HEK293 (cell line): ENCODE measurements at regions not wholly inside any gene's neighbourhood (a gene's known extent, or its start where the extent isn't known, plus 50 kb on each side); places are given as distances from the start of the nearest gene placed in this dataset.

Experiments used
- CTCF ChIA-PET: fragments of 350-600 bp; formaldehyde crosslinking; extraction: SDS; loops from one replicate; lab custom pipeline; 2021; ENCODE audit warnings: antibody characterized with exemption; lab: Yijun Ruan, JAX
- POLR2A ChIA-PET: fragments of 300-600 bp; formaldehyde crosslinking; extraction: SDS; loops from one replicate; lab custom pipeline; 2020; ENCODE audit warnings: antibody characterized with exemption, inconsistent platforms; lab: Yijun Ruan, JAX
- H3K27ac ChIP-seq: fragments of 200-500 bp; sonication (Bioruptor generic); 2 replicates; pipeline ENCODE4 v1.5.1; 2014; ENCODE audit warnings: low read depth, low read length, control low read depth, inconsistent platforms; ENCODE audit errors: extremely low read depth
- H3K36me3 ChIP-seq, 2 experiments: fragments of 200-500 bp in 1 of 2; sonication (Bioruptor generic) in 1 of 2; 1 replicate in 1 of 2; 2 replicates in 1 of 2; pipeline ENCODE4 v1.5.1; 2014 to 2017; ENCODE audit warnings: inconsistent platforms in 2 of 2, low read length in 2 of 2; ENCODE audit not compliant: control insufficient read depth in 2 of 2, insufficient read depth in 1 of 2
- H3K4me1 ChIP-seq: fragments of 200-500 bp; sonication (Bioruptor generic); 2 replicates; pipeline ENCODE4 v1.5.1; 2014; ENCODE audit warnings: mild to moderate bottlenecking, low read length, inconsistent platforms; ENCODE audit not compliant: control insufficient read depth, insufficient read depth
- H3K4me3 ChIP-seq: 2 replicates; pipeline ENCODE4 v1.5.1; 2011; ENCODE audit warnings: low read depth, mild to moderate bottlenecking, control low read depth, low read length, moderate library complexity
- H3K9me3 ChIP-seq: fragments of 200-500 bp; sonication (Bioruptor generic); 2 replicates; pipeline ENCODE4 v1.5.1; 2014; ENCODE audit warnings: low read depth, low read length, inconsistent platforms; ENCODE audit not compliant: control insufficient read depth, insufficient read depth
- BCL11A ChIP-seq: fragments of 450-650 bp; formaldehyde crosslinking; IDR thresholded peaks from 2 replicates; pipeline ENCODE4 v1.5.1; 2016; ENCODE audit warnings: low read depth, missing biosample characterization, missing genetic modification characterization
- ELK4 ChIP-seq: IDR thresholded peaks from 2 replicates; pipeline ENCODE4 v1.6.1; 2011; ENCODE audit warnings: mild to moderate bottlenecking, low read depth, low read length, borderline replicate concordance
- GFI1B ChIP-seq: fragments of 450-650 bp; formaldehyde crosslinking; IDR thresholded peaks from 2 replicates; pipeline ENCODE4 v1.5.1; 2016; ENCODE audit warnings: missing biosample characterization, missing genetic modification characterization
- GLIS1 ChIP-seq: fragments of 450-650 bp; formaldehyde crosslinking; IDR thresholded peaks from 2 replicates; pipeline ENCODE4 v1.5.1; 2016; ENCODE audit warnings: missing biosample characterization, missing genetic modification characterization
- HOXA7 ChIP-seq: sonication (generic); formaldehyde crosslinking; IDR thresholded peaks from 2 replicates; pipeline ENCODE4 v1.8.1; 2022; ENCODE audit warnings: missing genetic modification reagents, borderline replicate concordance
- HOXD13 ChIP-seq: sonication (generic); formaldehyde crosslinking; IDR thresholded peaks from 2 replicates; pipeline ENCODE4 v1.8.0; 2022; ENCODE audit warnings: missing genetic modification reagents, borderline replicate concordance
- KLF10 ChIP-seq: fragments of 450-650 bp; IDR thresholded peaks from 2 replicates; pipeline ENCODE4 v1.5.1; 2018; ENCODE audit warnings: missing biosample characterization, mild to moderate bottlenecking, missing genetic modification characterization
- KLF8 ChIP-seq: fragments of 450-650 bp; formaldehyde crosslinking; IDR thresholded peaks from 2 replicates; pipeline ENCODE4 v1.5.1; 2016; ENCODE audit warnings: missing biosample characterization, missing genetic modification characterization
- MZF1 ChIP-seq: fragments of 450-650 bp; formaldehyde crosslinking; IDR thresholded peaks from 2 replicates; pipeline ENCODE4 v1.5.1; 2017; ENCODE audit warnings: missing biosample characterization, missing genetic modification characterization, borderline replicate concordance
- PBX3 ChIP-seq: sonication (generic); formaldehyde crosslinking; IDR thresholded peaks from 2 replicates; pipeline ENCODE4 v1.8.1; 2022; ENCODE audit warnings: mild to moderate bottlenecking, moderate library complexity, missing genetic modification reagents
- SP2 ChIP-seq: fragments of 450-650 bp; formaldehyde crosslinking; IDR thresholded peaks from 2 replicates; pipeline ENCODE4 v1.5.1; 2016; ENCODE audit warnings: missing biosample characterization, missing genetic modification characterization
- ZBTB11 ChIP-seq: fragments of 450-650 bp; formaldehyde crosslinking; conservative IDR thresholded peaks from 2 replicates; pipeline ENCODE4 v1.5.1; 2016; ENCODE audit warnings: low read depth, missing biosample characterization, missing genetic modification characterization
- ZBTB26 ChIP-seq: fragments of 450-650 bp; formaldehyde crosslinking; optimal IDR thresholded peaks from 2 replicates; pipeline ENCODE3; 2016; ENCODE audit warnings: missing biosample characterization, mild to moderate bottlenecking, missing genetic modification characterization
- ZBTB44 ChIP-seq: fragments of 450-650 bp; IDR thresholded peaks from 2 replicates; pipeline ENCODE4 v1.5.1; 2018; ENCODE audit warnings: missing biosample characterization, mild to moderate bottlenecking, missing genetic modification characterization
- ZFP69B ChIP-seq: fragments of 450-650 bp; formaldehyde crosslinking; IDR thresholded peaks from 2 replicates; pipeline ENCODE4 v1.5.1; 2016; ENCODE audit warnings: missing biosample characterization, missing genetic modification characterization
- ZNF10 ChIP-seq: fragments of 450-650 bp; formaldehyde crosslinking; IDR thresholded peaks from 2 replicates; pipeline ENCODE4 v1.5.1; 2017; ENCODE audit warnings: missing biosample characterization, missing genetic modification characterization
- ZNF138 ChIP-seq: fragments of 450-650 bp; formaldehyde crosslinking; IDR thresholded peaks from 2 replicates; pipeline ENCODE4 v1.5.1; 2016; ENCODE audit warnings: missing biosample characterization, missing genetic modification characterization, borderline replicate concordance
- ZNF2 ChIP-seq: fragments of 450-650 bp; formaldehyde crosslinking; IDR thresholded peaks from 2 replicates; pipeline ENCODE4 v1.5.1; 2016; ENCODE audit warnings: missing biosample characterization, missing genetic modification characterization
- ZNF302 ChIP-seq: fragments of 450-650 bp; formaldehyde crosslinking; IDR thresholded peaks from 2 replicates; pipeline ENCODE4 v1.5.1; 2016; ENCODE audit warnings: missing biosample characterization, missing genetic modification characterization, low read depth
- ZNF391 ChIP-seq: fragments of 450-650 bp; formaldehyde crosslinking; IDR thresholded peaks from 2 replicates; pipeline ENCODE4 v1.5.1; 2016; ENCODE audit warnings: low read depth, missing biosample characterization, missing genetic modification characterization, borderline replicate concordance
- ZNF530 ChIP-seq: fragments of 450-650 bp; formaldehyde crosslinking; IDR thresholded peaks from 2 replicates; pipeline ENCODE4 v1.5.1; 2016; ENCODE audit warnings: low read depth, missing biosample characterization, missing genetic modification characterization
- ZNF660 ChIP-seq: fragments of 450-650 bp; IDR thresholded peaks from 2 replicates; pipeline ENCODE4 v1.5.1; 2018; ENCODE audit warnings: missing biosample characterization, mild to moderate bottlenecking, missing genetic modification characterization
- ZNF670 ChIP-seq: fragments of 450-650 bp; formaldehyde crosslinking; IDR thresholded peaks from 2 replicates; pipeline ENCODE4 v1.5.1; 2016; ENCODE audit warnings: missing biosample characterization, missing genetic modification characterization, low read depth

GRCh38 chr3:72128921-72129320, 344.0 kb upstream of the PROK2 start:
- no peak overlapping the region for H3K4me3 ChIP-seq
- H3K36me3 ChIP-seq, result no peaks in the 10 kb centered on the region
- CTCF ChIA-PET, result interaction anchor here (0.6 to 1.1 kb wide), 2 partner anchors 14 to 66 kb away, joined by 3 to 6 read pairs; no protein-coding TSS in a partner anchor
- no peaks in the 10 kb centered on the region for H3K9me3 ChIP-seq
- TF ChIP-seq ZBTB11 (tag by site-specific recombination) (no peak), HOXD13 (CRISPR knock-in tag) (no peak), ELK4 (no peak), ZNF530 (tag by site-specific recombination) (no peak), ZNF10 (no peak), GLIS1 (tag by site-specific recombination) (no peak), GFI1B (no peak), ZBTB26 (no peak), SP2 (tag by site-specific recombination) (no peak), ZNF660 (tag by site-specific recombination) (no peak), ZNF391 (tag by site-specific recombination) (no peak), ZBTB44 (tag by site-specific recombination) (no peak), ZNF670 (tag by site-specific recombination) (no peak), KLF8 (no peak), ZNF138 (tag by site-specific recombination) (no peak), ZNF302 (no peak), MZF1 (tag by site-specific recombination) (no peak), BCL11A (tag by site-specific recombination) (no peak), HOXA7 (CRISPR knock-in tag) (no peak)
- no peak overlapping the region for H3K27ac ChIP-seq
- POLR2A ChIA-PET, result no interaction called here
- H3K4me1 ChIP-seq, result peaks cover 3% of the 10 kb centered on the region; the same call in 1 of the 2 replicates

- H3K27ac ChIP-seq, result no peak overlapping the region
- no peaks in the 10 kb centered on the region for H3K36me3 ChIP-seq
- CTCF ChIA-PET, result no interaction called here
- no peaks in the 10 kb centered on the region for H3K9me3 ChIP-seq
- H3K4me1 ChIP-seq, result peaks cover 3% of the 10 kb centered on the region; the same call in 1 of the 2 replicates
- POLR2A ChIA-PET, result no interaction called here
- no peak overlapping the region for H3K4me3 ChIP-seq
- TF ChIP-seq ZNF2 (tag by site-specific recombination) (no peak), ZFP69B (tag by site-specific recombination) (no peak), KLF10 (tag by site-specific recombination) (no peak), ELK4 (no peak), PBX3 (CRISPR knock-in tag) (no peak), ZBTB11 (tag by site-specific recombination) (no peak)
These were observed 342.9 kb upstream of the PROK2 start for GRCh38 chr3:72127844-72128243.
